ENCODE measurements at regions not wholly inside any gene's neighbourhood (a gene's known extent, or its start where the extent isn't known, plus 50 kb on each side); places are given as distances from the start of the nearest gene placed in this dataset.
"Not testable (repeated sequence)": the region's sequence is repeated elsewhere in the genome, so short reads cannot be mapped to it uniquely, and the experiment has no call there.

DNA sequence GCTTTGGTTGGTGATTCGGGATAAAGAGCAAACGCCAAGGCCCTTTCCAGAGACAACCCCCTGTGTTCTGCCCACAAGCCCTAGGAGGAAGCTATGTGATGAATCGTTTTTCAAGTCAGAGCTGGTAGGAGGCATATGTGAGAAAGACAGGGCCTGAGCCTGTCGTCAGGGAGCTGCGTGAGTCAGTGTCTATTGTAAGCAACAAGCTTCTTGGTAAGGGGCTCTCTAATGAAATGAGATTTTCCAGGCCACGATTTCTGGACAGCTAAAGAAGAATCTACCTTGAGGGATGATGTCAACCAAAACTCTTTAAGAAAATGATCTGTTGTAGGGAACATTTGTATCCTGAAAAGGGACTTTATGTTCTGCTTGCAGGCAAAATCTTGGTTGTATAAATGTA is 318.9 kb upstream of the IL12A start:
- no peaks in the 10 kb centered on the region for H3K27me3 Mint-ChIP-seq
- H3K27ac Mint-ChIP-seq = no peak overlapping the region
- no peaks in the 10 kb centered on the region for H3K36me3 Mint-ChIP-seq
- CTCF ChIA-PET = no interaction called here
- no peaks in the 10 kb centered on the region for H3K4me1 Mint-ChIP-seq (ENCODE audit: low read depth)
- intact Hi-C loops (cut with micrococcal nuclease) = no loop called here
- POLR2A ChIA-PET = no interaction called here
- DNase-seq = no peak
- H3K9me3 Mint-ChIP-seq = no peaks in the 10 kb centered on the region
- no peak overlapping the region for H3K4me3 Mint-ChIP-seq

DNA sequence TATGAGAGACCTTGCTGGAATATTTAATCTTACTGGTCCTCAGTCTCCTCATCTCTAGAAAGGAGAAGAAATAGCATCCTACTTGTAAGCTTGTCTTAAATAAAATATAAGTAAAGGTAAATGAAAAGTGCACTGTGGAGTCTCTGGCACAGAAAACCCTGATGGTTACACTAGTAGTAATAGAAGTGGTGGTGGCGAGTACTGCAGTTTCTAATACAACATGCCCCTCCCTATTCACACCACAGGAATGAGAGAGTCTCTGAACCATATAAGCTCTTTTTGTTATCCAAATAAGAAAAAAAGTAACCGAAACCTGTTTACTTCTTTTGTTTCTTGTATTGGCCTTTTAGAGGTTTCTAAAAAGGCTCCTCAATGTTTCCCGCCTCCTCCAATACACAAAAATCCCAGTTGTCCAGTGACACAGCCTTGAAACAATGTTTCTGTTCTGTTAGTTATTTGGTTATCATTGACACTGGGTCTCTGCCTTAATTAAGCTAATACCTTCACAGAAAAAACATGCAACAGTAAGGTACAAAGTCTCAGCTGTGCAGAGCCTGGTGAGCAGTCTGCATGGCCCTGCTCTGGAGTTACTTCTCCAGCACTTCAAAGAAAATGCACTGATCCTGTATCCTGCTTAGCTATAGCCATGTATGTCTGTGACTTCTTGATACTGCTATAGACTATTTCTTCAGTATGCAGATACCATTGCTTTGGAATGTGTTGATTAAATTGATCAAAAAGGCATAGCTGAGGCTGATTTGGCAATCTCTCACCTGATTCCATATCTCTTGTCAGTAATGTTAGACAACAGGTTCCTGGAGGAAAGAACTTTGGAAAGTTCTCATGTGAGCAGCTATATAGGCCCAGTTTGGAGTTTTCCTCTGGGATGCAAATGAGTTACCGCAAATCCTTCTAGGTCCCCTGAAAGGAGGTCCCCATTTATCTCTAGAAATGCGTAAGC is 315.6 kb upstream of the IL12A start:
- intact Hi-C loops (cut with micrococcal nuclease) = no loop called here
- Mint-ChIP-seq H3K4me1 (ENCODE audit: low read depth) (no peaks in the 10 kb centered on the region), H3K4me3 (no peak overlapping the region), H3K27me3 (no peaks in the 10 kb centered on the region), H3K9me3 (no peaks in the 10 kb centered on the region), H3K27ac (no peak overlapping the region), H3K36me3 (no peaks in the 10 kb centered on the region)
- ChIA-PET CTCF (no interaction called here), POLR2A (no interaction called here)
- DNase-seq = no peak

DNA sequence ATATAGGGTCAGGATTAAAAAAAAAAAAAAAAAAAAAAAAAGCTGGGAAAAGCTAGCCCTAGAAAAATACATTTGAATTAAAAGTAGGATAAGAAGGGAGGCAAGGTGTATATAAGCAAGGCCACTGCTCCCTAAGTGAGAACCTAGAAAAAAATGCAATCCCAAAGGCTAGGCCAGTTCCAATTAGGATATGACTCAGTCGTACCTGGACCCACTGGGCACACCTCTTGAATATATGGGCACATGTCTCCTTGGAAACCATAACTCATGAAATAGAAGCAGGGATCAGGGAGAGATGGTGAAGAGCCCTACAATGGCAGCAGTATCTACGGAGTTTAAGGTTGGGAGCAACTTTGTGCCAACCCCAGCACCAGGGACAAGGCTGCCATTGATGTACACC is 314.1 kb upstream of the IL12A start:
- H3K4me1 Mint-ChIP-seq (ENCODE audit: low read depth) = no peaks in the 10 kb centered on the region
- H3K27me3 Mint-ChIP-seq = no peaks in the 10 kb centered on the region
- intact Hi-C loops (cut with micrococcal nuclease) = no loop called here
- H3K36me3 Mint-ChIP-seq = no peaks in the 10 kb centered on the region
- H3K4me3 Mint-ChIP-seq = no peak overlapping the region
- H3K9me3 Mint-ChIP-seq = no peaks in the 10 kb centered on the region
- ChIA-PET POLR2A (no interaction called here), CTCF (interaction anchor here (0.6 kb wide), 1 partner anchor 444 kb away, joined by 5 read pairs; no protein-coding TSS in a partner anchor)
- H3K27ac Mint-ChIP-seq = no peak overlapping the region
- no peak for DNase-seq

DNA sequence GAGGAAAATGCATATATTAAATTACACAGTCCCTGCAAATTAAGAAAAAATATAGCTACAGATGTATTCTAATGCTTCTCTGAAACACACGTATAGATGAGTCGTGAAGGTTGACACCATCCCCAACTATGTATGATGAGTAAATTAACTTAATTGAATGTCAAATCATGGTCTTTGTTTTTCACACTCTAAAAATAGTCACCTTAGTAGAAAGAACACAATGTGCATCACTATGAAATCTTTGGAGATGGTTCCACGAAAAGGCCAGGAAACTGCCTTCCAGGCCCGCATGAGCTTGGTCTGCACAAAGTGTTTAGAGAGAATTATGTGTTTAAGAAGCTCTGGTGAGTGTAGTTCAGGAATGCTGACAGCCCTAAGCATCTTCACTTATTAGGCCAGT is 313.4 kb upstream of the IL12A start:
- Mint-ChIP-seq H3K4me1 (ENCODE audit: low read depth) (no peaks in the 10 kb centered on the region), H3K27ac (no peak overlapping the region), H3K36me3 (no peaks in the 10 kb centered on the region), H3K27me3 (no peaks in the 10 kb centered on the region), H3K4me3 (no peak overlapping the region), H3K9me3 (no peaks in the 10 kb centered on the region)
- POLR2A ChIA-PET = no interaction called here
- DNase-seq = no peak
- CTCF ChIA-PET = no interaction called here
- intact Hi-C loops (cut with micrococcal nuclease) = no loop called here

DNA sequence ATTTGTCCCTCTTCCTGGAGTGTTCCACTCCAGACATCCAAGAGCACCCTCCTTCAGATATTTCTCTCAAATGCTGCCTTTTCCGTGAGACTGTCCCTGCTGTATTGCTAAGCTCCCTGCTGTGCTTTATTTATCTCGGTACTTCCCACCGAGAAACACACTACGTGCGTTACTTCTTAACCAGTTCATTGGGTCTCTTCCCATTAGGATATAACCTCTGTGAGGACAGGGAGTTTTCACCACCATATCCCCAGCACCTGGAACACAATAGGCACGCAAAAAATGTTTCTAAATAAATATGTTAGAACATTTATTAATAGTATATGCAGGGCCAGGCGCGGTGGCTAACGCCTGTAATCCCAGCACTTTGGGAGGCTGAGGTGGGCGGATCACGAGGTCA is 308.7 kb upstream of the IL12A start:
- Mint-ChIP-seq H3K4me3 (no peak overlapping the region), H3K9me3 (no peaks in the 10 kb centered on the region), H3K27me3 (peaks cover 2% of the 10 kb centered on the region), H3K4me1 (ENCODE audit: low read depth) (no peaks in the 10 kb centered on the region), H3K27ac (no peak overlapping the region), H3K36me3 (no peaks in the 10 kb centered on the region)
- ChIA-PET CTCF (no interaction called here), POLR2A (no interaction called here)
- intact Hi-C loops (cut with micrococcal nuclease) = no loop called here
- no peak for DNase-seq

DNA sequence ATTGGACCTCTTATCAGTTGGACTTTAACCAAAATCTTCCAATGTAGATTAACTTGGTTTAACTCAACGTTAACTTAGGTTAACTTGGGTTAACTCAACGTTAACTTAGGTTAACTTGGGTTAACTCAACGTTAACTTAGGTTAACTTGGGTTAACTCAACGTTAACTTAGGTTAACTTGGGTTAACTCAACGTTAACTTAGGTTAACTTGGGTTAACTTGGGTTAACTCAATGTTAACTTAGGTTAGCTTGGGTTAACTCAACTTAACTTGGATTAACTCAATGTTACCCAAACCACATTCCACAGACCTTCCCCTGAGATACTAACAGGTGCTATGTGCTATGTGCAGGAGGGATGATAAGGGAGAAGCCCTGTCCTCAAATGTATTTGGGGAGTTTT is 306.9 kb upstream of the IL12A start:
- H3K4me3 Mint-ChIP-seq; CTCF ChIA-PET; intact Hi-C loops (cut with micrococcal nuclease); H3K27me3 Mint-ChIP-seq; H3K4me1 Mint-ChIP-seq (ENCODE audit: low read depth); POLR2A ChIA-PET; H3K36me3 Mint-ChIP-seq; DNase-seq; H3K9me3 Mint-ChIP-seq; H3K27ac Mint-ChIP-seq: not testable (repeated sequence)

DNA sequence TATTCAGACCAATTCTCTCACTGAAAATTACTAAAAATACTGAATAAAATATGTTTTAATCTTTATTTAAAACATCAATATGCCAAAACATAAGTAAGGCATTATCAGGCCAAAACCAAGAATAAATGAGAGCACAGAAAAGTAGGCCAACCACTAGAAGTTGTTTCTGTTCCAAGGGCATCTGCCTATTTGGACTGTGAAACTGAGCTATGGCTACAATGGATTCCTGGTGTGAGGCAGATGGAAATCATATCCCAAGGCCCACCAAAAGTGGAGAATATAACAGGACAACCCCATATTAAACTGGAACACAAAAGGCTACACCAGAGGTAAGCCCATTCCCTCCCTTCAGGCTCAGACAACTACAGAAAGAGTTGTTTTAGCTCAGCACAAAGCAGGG is 302.8 kb upstream of the IL12A start:
- no peak overlapping the region for H3K27ac Mint-ChIP-seq
- H3K4me1 Mint-ChIP-seq (ENCODE audit: low read depth) = no peaks in the 10 kb centered on the region
- no peak for DNase-seq
- H3K4me3 Mint-ChIP-seq = no peak overlapping the region
- POLR2A ChIA-PET = no interaction called here
- H3K9me3 Mint-ChIP-seq = peaks cover 23% of the 10 kb centered on the region
- CTCF ChIA-PET = no interaction called here
- no peaks in the 10 kb centered on the region for H3K36me3 Mint-ChIP-seq
- H3K27me3 Mint-ChIP-seq = peaks cover 2% of the 10 kb centered on the region
- intact Hi-C loops (cut with micrococcal nuclease) = no loop called here

DNA sequence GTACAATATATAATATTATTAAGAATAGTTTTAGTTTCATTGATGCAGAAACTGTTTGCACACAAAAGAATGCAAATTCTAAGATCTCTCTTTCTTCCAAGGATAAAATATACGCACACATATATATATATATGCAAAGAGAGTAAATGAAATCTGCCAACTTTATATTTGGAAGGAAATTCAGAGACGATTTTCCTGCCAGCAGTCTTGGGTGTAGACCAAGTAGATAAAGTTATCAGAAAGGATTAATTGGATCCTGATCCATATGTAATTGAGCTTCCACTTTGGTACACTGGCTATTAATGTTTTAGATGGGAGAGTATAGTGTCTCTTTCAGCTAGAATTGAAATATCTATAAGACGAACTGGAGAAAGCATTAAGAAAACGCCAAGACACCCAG is 295.4 kb upstream of the IL12A start:
- DNase-seq = no peak
- Mint-ChIP-seq H3K27me3 (no peaks in the 10 kb centered on the region), H3K4me3 (no peak overlapping the region), H3K27ac (no peak overlapping the region), H3K36me3 (no peaks in the 10 kb centered on the region), H3K9me3 (peaks cover 13% of the 10 kb centered on the region), H3K4me1 (ENCODE audit: low read depth) (no peaks in the 10 kb centered on the region)
- CTCF ChIA-PET = no interaction called here
- POLR2A ChIA-PET = no interaction called here
- intact Hi-C loops (cut with micrococcal nuclease) = no loop called here

DNA sequence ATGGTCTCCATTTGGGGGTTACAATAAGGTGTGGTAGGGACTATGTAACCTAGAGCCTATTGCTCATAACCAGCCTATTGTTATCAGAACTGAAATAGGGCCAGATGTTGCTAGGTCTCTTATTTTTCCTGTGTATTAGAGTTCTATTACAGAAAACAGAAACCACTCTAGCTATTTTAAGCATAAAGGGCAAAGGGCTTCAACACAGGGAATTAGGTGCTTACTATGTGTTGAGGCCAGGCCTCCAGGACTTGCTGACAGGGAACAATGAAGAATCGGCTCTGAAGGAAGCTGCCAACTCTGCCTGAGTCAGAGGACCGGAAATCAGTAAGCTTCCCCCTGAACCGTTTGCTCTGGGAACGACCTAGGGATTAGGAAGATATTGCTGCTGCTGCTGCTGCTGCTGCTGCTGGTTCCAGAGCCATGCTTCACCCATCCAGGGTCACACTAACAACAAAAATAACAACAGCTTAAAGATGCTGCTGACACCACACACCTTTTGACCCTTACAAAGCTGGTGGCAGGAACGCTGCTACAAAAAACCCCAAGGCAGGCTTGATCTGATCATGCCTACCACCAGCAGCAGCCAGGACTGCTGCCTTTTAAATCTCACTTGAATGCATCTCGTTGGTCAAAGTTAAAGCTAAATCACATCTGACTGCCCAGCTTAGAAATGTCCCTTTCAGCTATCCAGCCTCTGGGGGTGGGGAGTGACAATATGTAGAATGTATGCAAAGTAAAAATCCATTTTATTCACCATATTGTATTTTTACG is 276.9 kb upstream of the IL12A start:
- no peaks in the 10 kb centered on the region for H3K36me3 Mint-ChIP-seq
- no peaks in the 10 kb centered on the region for H3K4me1 Mint-ChIP-seq (ENCODE audit: low read depth)
- intact Hi-C loops (cut with micrococcal nuclease) = no loop called here
- H3K27ac Mint-ChIP-seq = no peak overlapping the region
- H3K4me3 Mint-ChIP-seq = no peak overlapping the region
- ChIA-PET POLR2A (no interaction called here), CTCF (no interaction called here)
- DNase-seq = no peak
- H3K9me3 Mint-ChIP-seq = no peaks in the 10 kb centered on the region
- H3K27me3 Mint-ChIP-seq = no peaks in the 10 kb centered on the region

DNA sequence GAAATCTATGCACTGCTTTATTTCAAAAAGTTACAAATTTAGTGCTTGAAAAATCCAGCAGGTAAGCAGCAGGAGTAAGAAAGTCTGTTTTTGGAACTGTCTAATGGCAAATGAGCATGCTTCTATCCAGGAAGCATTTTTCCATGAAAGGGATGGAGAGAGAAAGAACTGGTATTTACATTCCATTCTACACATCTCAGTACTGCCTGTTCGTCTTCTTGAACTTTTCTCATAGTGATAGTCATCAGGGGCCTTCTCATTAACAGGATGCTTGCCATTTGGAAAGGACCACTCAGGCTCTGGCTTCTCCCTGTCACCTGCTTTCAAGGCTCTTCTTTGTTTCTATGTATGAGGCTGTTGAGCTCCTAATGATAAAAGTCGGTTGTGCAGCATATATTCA is 267.3 kb upstream of the IL12A start:
- Mint-ChIP-seq H3K27me3 (no peaks in the 10 kb centered on the region), H3K9me3 (peaks cover 12% of the 10 kb centered on the region), H3K4me1 (ENCODE audit: low read depth) (no peaks in the 10 kb centered on the region), H3K27ac (no peak overlapping the region), H3K36me3 (no peaks in the 10 kb centered on the region), H3K4me3 (no peak overlapping the region)
- ChIA-PET CTCF (no interaction called here), POLR2A (no interaction called here)
- DNase-seq = no peak
- intact Hi-C loops (cut with micrococcal nuclease) = no loop called here

DNA sequence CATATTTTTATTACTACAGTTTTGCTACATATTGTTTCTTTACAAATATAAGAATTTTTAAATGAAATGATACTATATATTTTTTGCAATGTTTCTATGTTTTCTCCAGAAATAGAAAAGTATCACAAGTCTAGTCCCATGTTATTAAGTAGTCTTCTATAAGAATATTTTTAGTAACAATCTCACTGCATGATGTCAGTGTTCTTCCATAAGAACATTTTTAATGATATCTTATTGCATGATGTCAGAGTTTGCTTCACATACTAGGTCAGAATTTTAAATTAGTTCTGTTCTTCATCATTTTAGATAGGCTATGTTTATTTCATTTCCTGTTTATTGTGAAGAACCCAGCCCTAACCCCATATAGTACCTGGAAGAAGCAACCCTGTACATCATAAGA is 265.3 kb upstream of the IL12A start:
- Mint-ChIP-seq H3K27me3 (no peaks in the 10 kb centered on the region), H3K36me3 (no peaks in the 10 kb centered on the region), H3K27ac (no peak overlapping the region), H3K9me3 (peaks cover 10% of the 10 kb centered on the region), H3K4me3 (no peak overlapping the region), H3K4me1 (ENCODE audit: low read depth) (no peaks in the 10 kb centered on the region)
- ChIA-PET CTCF (interaction anchor here (0.7 kb wide), 1 partner anchor 34 kb away, joined by 3 read pairs; no protein-coding TSS in a partner anchor), POLR2A (no interaction called here)
- intact Hi-C loops (cut with micrococcal nuclease) = no loop called here
- DNase-seq = no peak

DNA sequence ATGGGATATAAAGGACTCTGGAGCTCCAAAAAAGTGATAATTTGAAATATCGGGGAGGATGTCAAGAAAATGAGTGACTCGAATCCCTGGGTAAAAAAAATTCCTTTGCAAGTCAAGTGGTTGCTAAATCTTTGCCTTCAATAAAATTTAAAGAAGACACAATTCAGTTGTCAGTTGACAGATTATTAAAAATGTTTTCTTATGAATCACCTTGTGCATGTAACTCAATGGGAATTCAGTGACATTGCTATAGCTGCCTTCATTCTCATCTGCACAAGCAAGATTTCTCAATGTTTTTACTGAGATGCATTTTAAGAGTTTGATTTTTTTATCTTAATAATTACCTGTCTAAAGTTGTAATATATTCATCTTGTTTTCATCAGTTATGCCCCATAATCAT is 264.0 kb upstream of the IL12A start:
- H3K4me3 Mint-ChIP-seq = no peak overlapping the region
- no peak overlapping the region for H3K27ac Mint-ChIP-seq
- POLR2A ChIA-PET = interaction anchor here (0.6 kb wide), 1 partner anchor 20 kb away, joined by 3 read pairs; no protein-coding TSS in a partner anchor
- peaks cover 2% of the 10 kb centered on the region for H3K9me3 Mint-ChIP-seq
- H3K4me1 Mint-ChIP-seq (ENCODE audit: low read depth) = no peaks in the 10 kb centered on the region
- DNase-seq = no peak
- intact Hi-C loops (cut with micrococcal nuclease) = no loop called here
- no peaks in the 10 kb centered on the region for H3K36me3 Mint-ChIP-seq
- H3K27me3 Mint-ChIP-seq = no peaks in the 10 kb centered on the region
- CTCF ChIA-PET = no interaction called here

Measured in activated CD4-positive, alpha-beta memory T cell treated with anti-CD3 and anti-CD28 coated beads for 36 hours (primary cell).